ENCODE measurements at regions not wholly inside any gene's neighbourhood (a gene's known extent, or its start where the extent isn't known, plus 50 kb on each side); places are given as distances from the start of the nearest gene placed in this dataset.
A peak's percentile ranks its signal among the peaks of the same experiment; 100 is the strongest.

DNA sequence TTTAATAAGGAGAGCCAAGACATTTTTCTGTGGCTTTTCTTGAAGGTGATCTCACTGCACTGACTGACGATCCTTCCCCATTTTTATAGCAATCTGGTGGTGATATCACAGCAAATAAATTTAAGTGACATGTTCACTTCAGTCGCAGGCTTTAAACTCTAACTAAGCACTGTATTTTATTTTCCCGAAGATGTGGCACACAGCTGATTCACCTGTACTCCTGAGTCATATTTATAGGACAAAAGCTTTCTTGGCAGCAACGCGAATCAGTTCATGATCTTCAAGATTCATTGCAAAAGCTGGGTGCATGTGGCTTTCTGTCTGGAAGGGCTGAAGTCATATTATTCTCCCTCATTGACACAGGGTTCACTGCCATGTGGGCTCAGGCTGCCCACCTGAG is 79.8 kb upstream of the TUNAR start:
- no peak for DNase-seq (ENCODE audit: low read depth)
- H3K4me3 ChIP-seq (replicated peaks; ENCODE audit: low read depth, low read length): no peak overlapping the region
- TF ChIP-seq, protein P1, sequence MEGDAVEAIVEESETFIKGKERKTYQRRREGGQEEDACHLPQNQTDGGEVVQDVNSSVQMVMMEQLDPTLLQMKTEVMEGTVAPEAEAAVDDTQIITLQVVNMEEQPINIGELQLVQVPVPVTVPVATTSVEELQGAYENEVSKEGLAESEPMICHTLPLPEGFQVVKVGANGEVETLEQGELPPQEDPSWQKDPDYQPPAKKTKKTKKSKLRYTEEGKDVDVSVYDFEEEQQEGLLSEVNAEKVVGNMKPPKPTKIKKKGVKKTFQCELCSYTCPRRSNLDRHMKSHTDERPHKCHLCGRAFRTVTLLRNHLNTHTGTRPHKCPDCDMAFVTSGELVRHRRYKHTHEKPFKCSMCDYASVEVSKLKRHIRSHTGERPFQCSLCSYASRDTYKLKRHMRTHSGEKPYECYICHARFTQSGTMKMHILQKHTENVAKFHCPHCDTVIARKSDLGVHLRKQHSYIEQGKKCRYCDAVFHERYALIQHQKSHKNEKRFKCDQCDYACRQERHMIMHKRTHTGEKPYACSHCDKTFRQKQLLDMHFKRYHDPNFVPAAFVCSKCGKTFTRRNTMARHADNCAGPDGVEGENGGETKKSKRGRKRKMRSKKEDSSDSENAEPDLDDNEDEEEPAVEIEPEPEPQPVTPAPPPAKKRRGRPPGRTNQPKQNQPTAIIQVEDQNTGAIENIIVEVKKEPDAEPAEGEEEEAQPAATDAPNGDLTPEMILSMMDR (IDR thresholded peaks at IDR 0.05; ENCODE audit: low read length, missing control alignments): no peak

DNA sequence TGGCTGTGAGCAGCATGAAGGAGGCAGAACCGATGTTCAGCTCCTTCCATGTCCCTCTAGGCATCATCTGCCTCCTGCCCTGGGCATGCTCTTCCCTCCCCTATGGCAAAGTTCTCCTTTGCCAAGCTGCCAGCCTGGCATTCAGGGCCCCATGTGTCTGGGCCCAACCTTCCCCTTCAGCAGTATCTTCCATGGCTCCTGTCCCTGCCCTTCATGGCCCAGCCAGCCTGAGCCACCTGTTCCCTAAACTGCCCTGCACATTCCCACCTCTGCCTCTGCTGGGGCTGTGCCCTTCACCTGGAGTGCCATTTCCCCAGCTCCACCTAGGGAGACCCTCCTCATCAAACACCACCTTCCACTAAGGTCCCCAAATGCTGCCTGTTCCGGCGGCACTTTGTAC is 74.0 kb upstream of the TCL1A start:
- H3K4me3 ChIP-seq (replicated peaks; ENCODE audit: low read depth, low read length): no peak overlapping the region
- DNase-seq (ENCODE audit: low read depth): no peak
- TF ChIP-seq, protein P1 (IDR thresholded peaks at IDR 0.05; ENCODE audit: low read length, missing control alignments): no peak

DNA sequence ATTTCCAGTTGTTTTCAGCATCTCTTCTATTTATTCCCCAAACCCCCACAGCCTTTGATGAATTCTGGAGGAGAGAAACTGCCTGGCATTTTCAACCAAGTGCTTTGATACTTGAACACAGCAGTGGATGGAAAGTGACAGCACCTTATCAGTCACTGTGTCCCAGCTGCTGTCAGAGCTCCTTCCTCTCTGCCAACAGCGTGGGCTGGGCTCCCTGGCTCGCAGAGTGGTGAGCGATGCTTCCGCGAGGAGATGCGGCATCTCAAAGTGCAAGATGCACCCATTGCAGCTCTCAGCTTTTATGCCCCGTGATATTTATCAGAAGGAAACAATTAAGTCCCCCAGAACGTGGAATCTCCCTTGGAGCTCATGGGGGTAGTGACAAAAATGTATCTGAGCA is 72.6 kb upstream of the TCL1A start:
- H3K4me3 ChIP-seq (replicated peaks; ENCODE audit: low read depth, low read length): no peak overlapping the region
- TF ChIP-seq, protein P1 (IDR thresholded peaks at IDR 0.05; ENCODE audit: low read length, missing control alignments): no peak
- DNase-seq (ENCODE audit: low read depth): no peak

DNA sequence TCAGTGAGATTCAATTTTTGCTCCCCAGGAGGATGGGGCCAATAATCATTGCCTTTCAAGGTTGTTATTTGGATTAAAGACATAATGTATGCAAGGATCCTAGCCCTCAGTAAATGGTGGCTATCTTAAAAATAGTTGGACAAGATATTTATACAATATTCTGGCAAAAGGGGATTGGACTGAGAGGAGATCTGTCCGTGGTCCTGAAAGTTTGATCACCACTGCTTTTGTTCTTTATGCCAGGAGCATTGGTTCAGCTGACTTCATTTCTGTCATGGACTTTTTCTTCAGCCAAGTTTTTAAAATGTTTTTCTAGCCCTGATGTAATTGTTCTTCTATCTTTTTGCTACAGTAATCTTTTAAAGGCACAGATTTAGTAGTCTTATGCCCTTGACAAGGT is 70.2 kb upstream of the TCL1A start:
- DNase-seq (ENCODE audit: low read depth): peak; percentile 32
- TF ChIP-seq, protein P1 (IDR thresholded peaks at IDR 0.05; ENCODE audit: low read length, missing control alignments): no peak
- H3K4me3 ChIP-seq (replicated peaks; ENCODE audit: low read depth, low read length): no peak overlapping the region

DNA sequence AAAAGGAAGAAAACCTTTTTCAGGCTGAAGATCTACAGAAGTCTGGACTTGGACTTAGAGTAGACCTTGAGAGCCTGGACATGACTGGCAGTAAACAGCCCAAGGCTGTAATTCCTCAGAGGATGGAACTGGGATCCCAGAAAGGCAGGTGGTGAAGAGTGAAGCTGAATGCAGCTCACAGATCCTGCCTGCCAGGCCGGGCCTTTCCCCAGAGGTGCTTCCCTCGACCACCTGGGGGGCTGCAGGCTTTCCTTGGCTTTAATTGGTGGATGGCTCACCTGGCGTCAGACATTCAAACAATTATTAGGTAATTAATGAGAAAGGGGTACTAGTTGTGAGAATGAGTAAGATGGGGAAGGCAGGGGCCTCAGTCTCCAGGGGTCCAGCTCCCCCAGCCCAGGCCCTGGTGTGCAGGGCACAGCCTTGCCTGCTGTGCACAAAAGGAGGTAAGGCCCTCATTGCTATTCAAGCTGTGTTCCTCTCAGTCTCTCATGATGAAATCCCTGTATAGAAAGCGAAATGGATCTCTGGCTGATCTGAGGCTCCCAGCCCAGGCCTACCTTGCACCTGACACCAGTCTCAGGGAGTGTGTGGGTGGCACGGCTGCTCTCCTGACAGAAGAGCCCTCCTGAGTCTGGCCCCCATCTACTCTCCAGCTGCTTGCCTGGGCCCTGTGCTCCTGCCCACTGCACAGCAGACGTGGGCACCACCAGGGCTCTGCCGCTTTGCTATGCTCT is 63.0 kb upstream of the TCL1A start:
- TF ChIP-seq, protein P1 (IDR thresholded peaks at IDR 0.05; ENCODE audit: low read length, missing control alignments): no peak
- no peak overlapping the region for H3K4me3 ChIP-seq (replicated peaks; ENCODE audit: low read depth, low read length)
- DNase-seq (ENCODE audit: low read depth): no peak

DNA sequence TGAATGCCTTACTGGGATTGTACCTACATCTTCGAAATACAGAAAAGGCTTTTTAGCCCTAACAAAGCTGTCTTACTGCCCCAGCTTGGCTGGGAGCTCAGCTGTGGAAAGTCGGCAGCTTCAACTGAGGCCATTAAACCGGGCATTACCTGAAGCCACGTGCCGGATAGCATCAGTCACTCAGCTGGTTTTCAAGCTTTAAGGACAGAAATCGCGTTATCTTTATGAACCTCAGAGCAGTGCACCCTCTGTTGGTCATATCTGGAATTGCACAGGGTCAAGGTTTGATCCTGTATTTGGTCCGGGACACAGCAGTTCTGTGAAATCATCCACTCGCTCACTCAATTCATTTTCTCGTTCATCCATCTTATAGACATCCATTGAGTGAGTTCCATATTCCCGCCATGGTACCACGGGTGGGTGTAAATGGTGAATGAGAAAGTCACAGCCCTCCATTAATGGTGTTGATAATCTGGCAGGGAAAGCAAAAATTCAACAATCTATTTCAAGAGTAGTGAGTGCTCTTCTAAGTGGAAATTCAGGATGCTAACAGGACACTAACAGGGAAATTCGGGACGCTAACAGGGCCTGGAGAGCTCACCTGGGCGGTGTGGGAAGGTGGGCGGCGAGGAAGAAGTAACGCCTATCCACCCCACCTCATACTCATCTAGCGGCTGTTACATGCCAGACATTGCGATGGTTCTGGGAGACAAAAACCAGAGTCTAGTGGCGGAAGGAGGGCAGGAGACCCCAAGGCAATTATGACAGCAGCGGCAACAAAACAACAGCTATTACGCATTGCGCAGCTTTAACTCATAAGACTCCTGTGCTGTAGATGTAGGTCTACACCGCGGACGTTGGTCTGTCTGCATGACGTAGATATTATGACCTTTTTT is 60.6 kb upstream of the TCL1A start:
- TF ChIP-seq, protein P1 (IDR thresholded peaks at IDR 0.05; ENCODE audit: low read length, missing control alignments): peak; percentile 83
- H3K4me3 ChIP-seq (replicated peaks; ENCODE audit: low read depth, low read length): no peak overlapping the region

More for the DNA sequence above, 60.6 kb upstream of the TCL1A start:
- peak; percentile 45 for DNase-seq (ENCODE audit: low read depth)
